Cardiac fibroblast (primary cell): ENCODE measurements at regions not wholly inside any gene's neighbourhood (a gene's known extent, or its start where the extent isn't known, plus 50 kb on each side); places are given as distances from the start of the nearest gene placed in this dataset.

ENCODE experiments used
- DNase-seq, 2 donors: peaks; one replicate each; pipeline versions ENCODE4 v3.0.0 to v3.0.0-alpha.2; 2010; ENCODE audit warnings: low read depth in 2 of 2
- H3K4me3 ChIP-seq, 2 donors: replicated peaks in 1 of 2; 1 replicate in 1 of 2; 2 replicates in 1 of 2; pipeline ENCODE4 v1.5.1; 2011; ENCODE audit warnings: low read depth in 2 of 2, low read length in 2 of 2, mild to moderate bottlenecking in 2 of 2, moderate library complexity in 1 of 2
- TF ChIP-seq, protein P1 (sequence below): IDR thresholded peaks from one replicate; pipeline ENCODE4 v1.5.1; 2011; ENCODE audit warnings: low read depth, mild to moderate bottlenecking, low read length, inconsistent platforms

GRCh38 chr2:49661809-49662208, 507.5 kb upstream of the FSHR start:
- TF ChIP-seq, protein P1, sequence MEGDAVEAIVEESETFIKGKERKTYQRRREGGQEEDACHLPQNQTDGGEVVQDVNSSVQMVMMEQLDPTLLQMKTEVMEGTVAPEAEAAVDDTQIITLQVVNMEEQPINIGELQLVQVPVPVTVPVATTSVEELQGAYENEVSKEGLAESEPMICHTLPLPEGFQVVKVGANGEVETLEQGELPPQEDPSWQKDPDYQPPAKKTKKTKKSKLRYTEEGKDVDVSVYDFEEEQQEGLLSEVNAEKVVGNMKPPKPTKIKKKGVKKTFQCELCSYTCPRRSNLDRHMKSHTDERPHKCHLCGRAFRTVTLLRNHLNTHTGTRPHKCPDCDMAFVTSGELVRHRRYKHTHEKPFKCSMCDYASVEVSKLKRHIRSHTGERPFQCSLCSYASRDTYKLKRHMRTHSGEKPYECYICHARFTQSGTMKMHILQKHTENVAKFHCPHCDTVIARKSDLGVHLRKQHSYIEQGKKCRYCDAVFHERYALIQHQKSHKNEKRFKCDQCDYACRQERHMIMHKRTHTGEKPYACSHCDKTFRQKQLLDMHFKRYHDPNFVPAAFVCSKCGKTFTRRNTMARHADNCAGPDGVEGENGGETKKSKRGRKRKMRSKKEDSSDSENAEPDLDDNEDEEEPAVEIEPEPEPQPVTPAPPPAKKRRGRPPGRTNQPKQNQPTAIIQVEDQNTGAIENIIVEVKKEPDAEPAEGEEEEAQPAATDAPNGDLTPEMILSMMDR, result no peak
- no peak overlapping the region for H3K4me3 ChIP-seq
- DNase-seq, result no peak

DNA sequence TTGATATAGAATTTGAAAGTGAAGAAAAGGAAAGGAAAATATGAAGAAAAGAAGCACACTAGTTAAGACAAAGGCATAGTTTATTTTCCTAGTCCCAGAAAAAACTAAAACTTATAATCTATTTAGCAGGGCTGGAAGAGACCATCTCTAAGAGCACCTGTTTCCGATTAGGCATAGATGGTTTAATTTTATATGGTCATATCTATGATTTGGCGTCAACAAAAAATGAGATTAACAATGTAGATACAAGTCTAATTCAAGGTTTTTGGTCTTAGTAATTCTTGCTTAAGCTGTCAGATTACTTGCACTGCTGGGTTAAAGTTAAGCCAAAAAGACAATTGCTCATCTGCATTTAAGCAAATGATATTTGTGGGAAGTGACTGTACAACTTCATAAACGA, 502.5 kb upstream of the FSHR start:
- H3K4me3 ChIP-seq, result no peak overlapping the region
- TF ChIP-seq, protein P1, result no peak
- DNase-seq, result no peak

DNA sequence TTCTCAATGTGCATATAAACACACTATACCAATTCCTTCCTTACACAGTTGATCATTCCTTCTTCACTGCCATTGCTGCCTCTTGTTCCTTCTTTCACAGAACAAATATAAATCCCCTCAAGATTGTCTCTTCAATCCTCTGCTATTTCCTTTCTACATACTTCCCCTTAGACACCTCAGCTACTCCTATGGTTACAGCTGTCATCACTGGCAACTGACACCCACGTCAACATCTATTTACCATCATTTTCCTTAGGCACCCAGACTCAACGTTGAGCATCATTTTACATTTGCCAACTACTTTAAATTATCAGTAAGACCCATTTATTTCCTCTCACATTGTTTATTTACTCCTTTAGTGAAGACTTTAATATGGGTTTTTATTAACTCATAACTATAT, 488.8 kb upstream of the FSHR start:
- DNase-seq, result no peak
- H3K4me3 ChIP-seq, result no peak overlapping the region
- TF ChIP-seq, protein P1, result no peak

- H3K4me3 ChIP-seq, result no peak overlapping the region
- TF ChIP-seq, protein P1, result no peak
- DNase-seq, result no peak
Measured at GRCh38 chr2:49640630-49641029, 486.3 kb upstream of the FSHR start.

DNA sequence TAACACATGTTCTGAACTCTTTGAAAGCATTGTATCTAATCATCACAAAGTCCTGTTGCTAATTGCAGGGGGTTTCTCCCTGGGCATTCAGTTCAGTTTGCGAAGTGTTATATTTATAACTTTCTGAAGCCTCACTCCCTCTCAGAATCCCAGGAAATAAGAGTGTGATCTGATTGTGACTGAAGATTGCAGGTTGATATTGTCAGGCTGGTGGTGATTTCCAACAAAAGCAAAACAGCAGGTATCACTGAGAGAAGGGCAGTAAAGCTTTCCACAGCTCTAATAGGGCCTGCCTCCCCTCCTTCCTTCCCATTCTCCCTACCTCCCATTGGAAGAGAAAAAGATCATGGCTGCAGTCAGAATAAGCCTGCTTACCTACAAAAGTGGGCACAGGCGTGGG, 466.7 kb upstream of the FSHR start:
- H3K4me3 ChIP-seq, result no peak overlapping the region
- TF ChIP-seq, protein P1, result no peak
- DNase-seq, result no peak

GRCh38 chr2:49619804-49620203, 465.5 kb upstream of the FSHR start:
- no peak for DNase-seq
- no peak overlapping the region for H3K4me3 ChIP-seq
- TF ChIP-seq, protein P1, result no peak

GRCh38 chr2:49618491-49618890, 464.2 kb upstream of the FSHR start:
- no peak overlapping the region for H3K4me3 ChIP-seq
- no peak for DNase-seq
- TF ChIP-seq, protein P1, result no peak
